ENCODE measurements at regions not wholly inside any gene's neighbourhood (a gene's known extent, or its start where the extent isn't known, plus 50 kb on each side); places are given as distances from the start of the nearest gene placed in this dataset.

DNA sequence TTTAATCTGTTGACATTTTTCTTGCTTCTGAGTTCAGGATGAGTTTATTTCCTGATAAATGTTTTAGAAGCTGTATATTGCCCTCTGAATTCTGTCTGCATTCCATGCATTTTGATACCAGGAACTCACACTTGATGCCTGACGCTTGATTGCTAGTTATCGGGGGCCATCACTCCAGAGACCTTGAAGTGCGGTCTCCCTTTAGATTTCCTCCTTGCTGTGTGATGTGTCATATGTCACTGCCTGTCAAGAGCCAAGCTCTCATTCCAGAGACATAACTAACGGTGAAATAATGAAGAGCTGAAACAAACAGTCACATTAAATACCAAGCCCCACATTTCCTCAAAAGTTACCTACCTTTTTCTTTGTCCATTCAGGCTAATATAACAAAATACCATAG, 155.5 kb downstream of the TNFSF13B start:
- Histone ChIP-seq H3K36me3 (no peaks in the 10 kb centered on the region), H3K27ac (no peak overlapping the region)

GRCh38 chr13:108426893-108427292, 157.4 kb downstream of the TNFSF13B start:
- intact Hi-C loops (cut with DNase I; ENCODE audit: low total_unique reads), result no loop called here
- no peaks in the 10 kb centered on the region for H3K4me1 ChIP-seq
- no peak overlapping the region for H3K27ac ChIP-seq
- H3K36me3 ChIP-seq, result no peaks in the 10 kb centered on the region
- no peaks in the 10 kb centered on the region for H3K9me3 ChIP-seq
- TF ChIP-seq, protein P1, sequence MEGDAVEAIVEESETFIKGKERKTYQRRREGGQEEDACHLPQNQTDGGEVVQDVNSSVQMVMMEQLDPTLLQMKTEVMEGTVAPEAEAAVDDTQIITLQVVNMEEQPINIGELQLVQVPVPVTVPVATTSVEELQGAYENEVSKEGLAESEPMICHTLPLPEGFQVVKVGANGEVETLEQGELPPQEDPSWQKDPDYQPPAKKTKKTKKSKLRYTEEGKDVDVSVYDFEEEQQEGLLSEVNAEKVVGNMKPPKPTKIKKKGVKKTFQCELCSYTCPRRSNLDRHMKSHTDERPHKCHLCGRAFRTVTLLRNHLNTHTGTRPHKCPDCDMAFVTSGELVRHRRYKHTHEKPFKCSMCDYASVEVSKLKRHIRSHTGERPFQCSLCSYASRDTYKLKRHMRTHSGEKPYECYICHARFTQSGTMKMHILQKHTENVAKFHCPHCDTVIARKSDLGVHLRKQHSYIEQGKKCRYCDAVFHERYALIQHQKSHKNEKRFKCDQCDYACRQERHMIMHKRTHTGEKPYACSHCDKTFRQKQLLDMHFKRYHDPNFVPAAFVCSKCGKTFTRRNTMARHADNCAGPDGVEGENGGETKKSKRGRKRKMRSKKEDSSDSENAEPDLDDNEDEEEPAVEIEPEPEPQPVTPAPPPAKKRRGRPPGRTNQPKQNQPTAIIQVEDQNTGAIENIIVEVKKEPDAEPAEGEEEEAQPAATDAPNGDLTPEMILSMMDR (IDR thresholded peaks at IDR 0.05), result no peak
- DNase-seq, result no peak
- H3K27me3 ChIP-seq, result no peaks in the 10 kb centered on the region
- H3K4me3 ChIP-seq, result no peak overlapping the region

More for the DNA sequence above, 155.5 kb downstream of the TNFSF13B start:
- no peaks in the 10 kb centered on the region for H3K4me1 ChIP-seq
- intact Hi-C loops (cut with DNase I; ENCODE audit: low total_unique reads), result no loop called here
- DNase-seq, result no peak
- TF ChIP-seq, protein P1 (IDR thresholded peaks at IDR 0.05), result no peak
- no peaks in the 10 kb centered on the region for H3K27me3 ChIP-seq
- no peaks in the 10 kb centered on the region for H3K9me3 ChIP-seq
- no peak overlapping the region for H3K4me3 ChIP-seq

DNA sequence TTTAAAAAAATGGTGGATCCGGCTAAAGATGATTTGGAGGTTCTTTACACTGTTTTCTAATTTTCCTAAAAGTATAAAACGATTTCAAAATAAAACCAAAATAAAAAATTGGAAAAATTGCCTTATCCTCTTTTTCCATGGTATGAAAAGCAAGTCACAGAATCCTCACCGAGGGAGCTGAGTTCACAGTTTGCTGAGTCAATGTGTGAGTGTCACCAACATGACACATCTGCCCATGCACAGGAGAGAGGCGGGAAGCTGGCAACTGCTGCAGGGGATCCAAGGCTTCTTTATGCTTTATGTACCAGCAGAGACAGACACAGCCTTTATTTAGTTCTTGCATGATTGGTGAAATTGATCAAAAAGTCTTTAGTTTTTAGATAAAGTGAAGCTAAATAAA, 157.8 kb downstream of the TNFSF13B start:
- Histone ChIP-seq H3K9me3 (no peaks in the 10 kb centered on the region), H3K27me3 (no peaks in the 10 kb centered on the region), H3K4me3 (no peak overlapping the region), H3K27ac (no peak overlapping the region), H3K36me3 (no peaks in the 10 kb centered on the region), H3K4me1 (no peaks in the 10 kb centered on the region)
- no peak for DNase-seq
- intact Hi-C loops (cut with DNase I; ENCODE audit: low total_unique reads), result no loop called here
- TF ChIP-seq, protein P1 (IDR thresholded peaks at IDR 0.05), result no peak

DNA sequence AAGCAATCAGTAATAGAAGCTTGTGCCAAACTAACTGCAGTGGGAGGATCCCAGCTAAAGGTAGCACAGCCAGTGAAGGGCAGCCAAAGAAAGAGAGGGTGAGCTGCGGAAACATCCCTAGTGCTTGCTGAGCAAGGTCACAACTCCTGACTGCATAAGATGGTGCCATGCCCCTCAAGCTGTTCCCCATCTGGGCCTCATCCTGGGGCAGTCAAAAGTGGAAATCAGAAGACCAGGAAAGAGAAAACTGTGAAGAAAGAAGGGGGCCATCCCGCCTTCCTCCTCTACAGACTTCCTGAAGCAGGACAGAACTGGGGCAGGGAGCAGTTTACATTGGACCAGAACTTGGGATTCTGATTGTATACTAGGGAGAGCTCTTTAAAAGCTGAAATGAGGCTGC, 159.2 kb downstream of the TNFSF13B start:
- H3K36me3 ChIP-seq, result no peaks in the 10 kb centered on the region
- DNase-seq, result no peak
- H3K27me3 ChIP-seq, result no peaks in the 10 kb centered on the region
- no peaks in the 10 kb centered on the region for H3K4me1 ChIP-seq
- intact Hi-C loops (cut with DNase I; ENCODE audit: low total_unique reads), result no loop called here
- no peaks in the 10 kb centered on the region for H3K9me3 ChIP-seq
- H3K27ac ChIP-seq, result no peak overlapping the region
- TF ChIP-seq, protein P1 (IDR thresholded peaks at IDR 0.05), result no peak
- no peak overlapping the region for H3K4me3 ChIP-seq

- no peak for DNase-seq
- H3K27ac ChIP-seq, result no peak overlapping the region
- H3K27me3 ChIP-seq, result no peaks in the 10 kb centered on the region
- H3K4me3 ChIP-seq, result no peak overlapping the region
- TF ChIP-seq, protein P1 (IDR thresholded peaks at IDR 0.05), result no peak
- intact Hi-C loops (cut with DNase I; ENCODE audit: low total_unique reads), result no loop called here
- no peaks in the 10 kb centered on the region for H3K9me3 ChIP-seq
- no peaks in the 10 kb centered on the region for H3K36me3 ChIP-seq
- no peaks in the 10 kb centered on the region for H3K4me1 ChIP-seq
These were observed 164.6 kb downstream of the TNFSF13B start for GRCh38 chr13:108433976-108434755.

Measured in tibial artery (tissue), 4 donors.